ENCODE measurements at regions not wholly inside any gene's neighbourhood (a gene's known extent, or its start where the extent isn't known, plus 50 kb on each side); places are given as distances from the start of the nearest gene placed in this dataset.

- Mint-ChIP-seq H3K36me3 (ENCODE audit: low read depth) (no peaks in the 10 kb centered on the region), H3K4me3 (no peak overlapping the region), H3K27ac (no peak overlapping the region), H3K9me3 (peaks cover 11% of the 10 kb centered on the region), H3K27me3 (no peaks in the 10 kb centered on the region), H3K4me1 (ENCODE audit: low read depth) (no peaks in the 10 kb centered on the region)
- no peak for DNase-seq
- intact Hi-C loops (cut with micrococcal nuclease), result no loop called here
- POLR2A ChIA-PET, result no interaction called here
- ATAC-seq, result no peak
- CTCF ChIA-PET, result no interaction called here
- TF ChIP-seq CTCF (IDR thresholded peaks at IDR 0.05), result no peak
These were observed 352.7 kb downstream of the CDH2 start for GRCh38 chr18:27824275-27824674.

DNA sequence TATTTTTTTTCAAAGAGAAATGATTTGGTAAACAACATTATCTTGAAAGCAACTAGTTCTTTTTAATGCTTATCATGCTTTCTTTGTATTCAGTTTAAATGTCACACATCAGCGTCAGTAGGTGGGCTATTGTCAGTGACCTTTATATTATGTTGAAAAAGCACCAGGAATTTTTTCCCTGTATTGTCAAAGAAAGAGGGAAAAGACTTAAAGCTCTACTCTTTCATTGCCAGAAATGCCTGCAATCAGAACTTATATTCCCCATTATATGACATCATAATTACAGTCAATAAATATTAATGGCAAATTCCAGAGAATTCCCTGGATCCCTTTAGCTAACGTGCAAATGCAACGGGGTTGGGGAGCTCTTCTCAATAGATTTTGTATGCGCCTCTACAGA lies 353.9 kb downstream of the CDH2 start:
- Mint-ChIP-seq H3K4me3 (no peak overlapping the region), H3K27me3 (no peaks in the 10 kb centered on the region), H3K9me3 (peaks cover 11% of the 10 kb centered on the region), H3K36me3 (ENCODE audit: low read depth) (no peaks in the 10 kb centered on the region), H3K27ac (no peak overlapping the region), H3K4me1 (ENCODE audit: low read depth) (no peaks in the 10 kb centered on the region)
- ATAC-seq (no peak), DNase-seq (no peak)
- intact Hi-C loops (cut with micrococcal nuclease), result no loop called here
- ChIA-PET CTCF (no interaction called here), POLR2A (no interaction called here)
- TF ChIP-seq CTCF (IDR thresholded peaks at IDR 0.05), result no peak

DNA sequence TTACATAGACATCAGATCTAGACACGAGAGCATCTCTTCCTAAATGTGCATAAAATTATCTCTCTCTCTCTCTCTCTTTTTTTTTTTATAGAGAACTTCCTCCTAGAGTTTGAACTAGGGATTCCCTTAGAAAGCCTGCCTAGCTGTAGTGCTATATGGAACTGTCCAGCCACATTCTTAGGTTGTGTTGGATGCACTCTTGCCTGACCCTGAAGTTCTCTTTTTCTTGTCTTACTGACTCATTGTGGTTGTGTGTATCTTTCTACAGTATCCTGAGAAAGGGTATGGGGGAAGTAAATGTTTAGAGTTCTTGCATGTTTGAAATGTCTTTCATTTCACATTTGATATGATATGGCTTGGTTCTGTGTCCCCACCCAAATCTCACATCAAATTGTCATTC lies 368.2 kb downstream of the CDH2 start:
- Mint-ChIP-seq H3K27me3 (no peaks in the 10 kb centered on the region), H3K4me1 (ENCODE audit: low read depth) (no peaks in the 10 kb centered on the region), H3K36me3 (ENCODE audit: low read depth) (no peaks in the 10 kb centered on the region), H3K9me3 (peaks cover 2% of the 10 kb centered on the region), H3K27ac (no peak overlapping the region), H3K4me3 (no peak overlapping the region)
- CTCF ChIA-PET, result no interaction called here
- ATAC-seq (no peak), DNase-seq (no peak)
- TF ChIP-seq CTCF (IDR thresholded peaks at IDR 0.05), result no peak
- intact Hi-C loops (cut with micrococcal nuclease), result no loop called here
- POLR2A ChIA-PET, result no interaction called here

DNA sequence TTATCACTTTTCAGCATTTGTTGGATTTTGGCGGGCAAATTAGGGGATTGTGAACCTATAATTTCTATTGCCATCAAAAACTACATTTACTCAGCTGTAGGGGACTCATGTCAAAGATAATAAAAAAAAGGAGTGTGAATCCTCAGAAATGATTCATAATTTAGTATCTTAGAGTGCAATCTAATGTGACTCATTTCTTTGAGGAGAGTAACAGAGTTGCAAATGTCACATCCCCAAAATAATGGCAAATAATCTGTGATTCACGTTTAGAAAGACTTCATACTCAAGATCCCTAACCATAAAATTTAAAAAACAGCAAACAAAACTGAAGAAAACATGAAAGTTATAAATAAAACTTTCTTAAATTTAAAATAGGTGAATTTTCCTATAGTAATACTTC lies 373.0 kb downstream of the CDH2 start:
- Mint-ChIP-seq H3K9me3 (no peaks in the 10 kb centered on the region), H3K27ac (no peak overlapping the region), H3K36me3 (ENCODE audit: low read depth) (no peaks in the 10 kb centered on the region), H3K4me1 (ENCODE audit: low read depth) (no peaks in the 10 kb centered on the region), H3K4me3 (no peak overlapping the region), H3K27me3 (no peaks in the 10 kb centered on the region)
- intact Hi-C loops (cut with micrococcal nuclease), result no loop called here
- ChIA-PET CTCF (no interaction called here), POLR2A (no interaction called here)
- no peak for TF ChIP-seq CTCF (IDR thresholded peaks at IDR 0.05)
- ATAC-seq (no peak), DNase-seq (no peak)

- no peaks in the 10 kb centered on the region for H3K27me3 Mint-ChIP-seq
- H3K27ac Mint-ChIP-seq, result no peak overlapping the region
- no peak overlapping the region for H3K4me3 Mint-ChIP-seq
- ATAC-seq, result no peak
- no peak for DNase-seq
- ChIA-PET POLR2A (no interaction called here), CTCF (no interaction called here)
- H3K36me3 Mint-ChIP-seq (ENCODE audit: low read depth), result no peaks in the 10 kb centered on the region
- no peaks in the 10 kb centered on the region for H3K4me1 Mint-ChIP-seq (ENCODE audit: low read depth)
- no peak for TF ChIP-seq CTCF (IDR thresholded peaks at IDR 0.05)
- H3K9me3 Mint-ChIP-seq, result peaks cover 2% of the 10 kb centered on the region
- intact Hi-C loops (cut with micrococcal nuclease), result no loop called here
These were observed 379.4 kb downstream of the CDH2 start for GRCh38 chr18:27797484-27797883.

Measured in activated CD8-positive, alpha-beta T cell treated with anti-CD3 and anti-CD28 coated beads for 36 hours (primary cell).